HuH-7.5 (cell line): ENCODE measurements at regions not wholly inside any gene's neighbourhood (a gene's known extent, or its start where the extent isn't known, plus 50 kb on each side); places are given as distances from the start of the nearest gene placed in this dataset.
"Not testable (repeated sequence)": the region's sequence is repeated elsewhere in the genome, so short reads cannot be mapped to it uniquely, and the experiment has no call there.

Source experiments
- DNase-seq: peaks from one replicate; pipeline ENCODE4 v3.0.0; 2011; ENCODE audit warnings: low spot score

GRCh38 chr12:103011974-103012763, 54.7 kb downstream of the ASCL1 start:
- DNase-seq, result no peak

GRCh38 chr12:103012884-103013283, 55.4 kb downstream of the ASCL1 start:
- DNase-seq, result no peak

- DNase-seq, result no peak
These were observed 56.3 kb downstream of the ASCL1 start for GRCh38 chr12:103013741-103014300.

- DNase-seq, result no peak
These were observed 58.9 kb downstream of the ASCL1 start for GRCh38 chr12:103016381-103016780.

- no peak for DNase-seq
These were observed 63.4 kb downstream of the ASCL1 start for GRCh38 chr12:103020839-103021238.

- no peak for DNase-seq
These were observed 64.2 kb downstream of the ASCL1 start for GRCh38 chr12:103021538-103022218.

GRCh38 chr12:103024650-103025049, 67.2 kb downstream of the ASCL1 start:
- DNase-seq, result no peak

GRCh38 chr12:103026643-103027042, 69.2 kb downstream of the ASCL1 start:
- not testable (repeated sequence) for DNase-seq

- DNase-seq, result no peak
These were observed 71.6 kb downstream of the ASCL1 start for GRCh38 chr12:103028881-103029639.

GRCh38 chr12:103036581-103037214, 79.2 kb downstream of the ASCL1 start:
- no peak for DNase-seq

GRCh38 chr12:103043531-103044486, 86.3 kb downstream of the ASCL1 start:
- DNase-seq, result no peak

- no peak for DNase-seq
These were observed 88.7 kb downstream of the ASCL1 start for GRCh38 chr12:103046154-103046553.

- no peak for DNase-seq
These were observed 92.8 kb downstream of the ASCL1 start for GRCh38 chr12:103050273-103050672.

GRCh38 chr12:103053089-103053488, 95.6 kb downstream of the ASCL1 start:
- DNase-seq, result no peak

GRCh38 chr12:103073630-103074029, 116.2 kb downstream of the ASCL1 start:
- no peak for DNase-seq

- DNase-seq, result no peak
These were observed 118.4 kb downstream of the ASCL1 start for GRCh38 chr12:103075848-103076247.

GRCh38 chr12:103077108-103077773, 119.8 kb downstream of the ASCL1 start:
- DNase-seq, result no peak

- no peak for DNase-seq
These were observed 128.1 kb downstream of the ASCL1 start for GRCh38 chr12:103085541-103085940.

- DNase-seq, result no peak
These were observed 129.0 kb downstream of the ASCL1 start for GRCh38 chr12:103086471-103086870.

GRCh38 chr12:103093499-103094106, 136.1 kb downstream of the ASCL1 start:
- DNase-seq, result peak; percentile 15
